Fibroblast of lung (primary cell): ENCODE measurements at regions not wholly inside any gene's neighbourhood (a gene's known extent, or its start where the extent isn't known, plus 50 kb on each side); places are given as distances from the start of the nearest gene placed in this dataset.
A peak's percentile ranks its signal among the peaks of the same experiment; 100 is the strongest.

Source experiments
- DNase-seq, 2 donors: peaks; one replicate each; pipeline versions ENCODE4 v3.0.0 to v3.0.0-alpha.2; 2010; ENCODE audit warnings: low read depth in 2 of 2
- H2AFZ ChIP-seq: 2 replicates; pipeline ENCODE4 v1.5.1; 2012; ENCODE audit warnings: low read length, control low read depth, inconsistent platforms
- H3K27ac ChIP-seq: 2 replicates; pipeline ENCODE4 v1.5.1; 2011; ENCODE audit warnings: low read length, control low read depth; ENCODE audit not compliant: insufficient read depth
- H3K27me3 ChIP-seq: 2 replicates; pipeline ENCODE4 v1.5.1; 2011; ENCODE audit warnings: mild to moderate bottlenecking, low read length; ENCODE audit not compliant: control insufficient read depth, insufficient read depth
- H3K36me3 ChIP-seq: 2 replicates; pipeline ENCODE4 v1.5.1; 2011; ENCODE audit warnings: low read length; ENCODE audit not compliant: control insufficient read depth, insufficient read depth
- H3K4me1 ChIP-seq: 2 replicates; pipeline ENCODE4 v1.5.1; 2011; ENCODE audit warnings: low read length; ENCODE audit not compliant: control insufficient read depth, insufficient read depth; ENCODE audit errors: extremely low read depth
- H3K4me2 ChIP-seq: 2 replicates; pipeline ENCODE4 v1.5.1; 2011; ENCODE audit warnings: low read length, control low read depth; ENCODE audit not compliant: insufficient read depth; ENCODE audit errors: extremely low read depth
- H3K4me3 ChIP-seq, 4 experiments: fragments of 200-600 bp in 1 of 4; sonication (generic) in 1 of 4; replicated peaks in 1 of 4; 2 replicates each; pipeline ENCODE4 v1.5.1; 2011 to 2016; ENCODE audit warnings: low read length in 4 of 4, low read depth in 3 of 4, mild to moderate bottlenecking in 3 of 4, control low read depth in 2 of 4, inconsistent platforms in 1 of 4, mixed read lengths in 1 of 4; ENCODE audit not compliant: insufficient read depth in 1 of 4; ENCODE audit errors: control extremely low read depth in 1 of 4
- H3K79me2 ChIP-seq: 2 replicates; pipeline ENCODE4 v1.5.1; 2012; ENCODE audit warnings: mild to moderate bottlenecking, low read length, inconsistent platforms; ENCODE audit not compliant: control insufficient read depth, insufficient read depth
- H3K9ac ChIP-seq: 2 replicates; pipeline ENCODE4 v1.5.1; 2011; ENCODE audit warnings: mild to moderate bottlenecking, low read length, control low read depth; ENCODE audit not compliant: insufficient read depth
- H3K9me3 ChIP-seq: 2 replicates; pipeline ENCODE4 v1.5.1; 2012; ENCODE audit warnings: low read depth, low read length; ENCODE audit not compliant: control insufficient read depth, insufficient read depth
- H4K20me1 ChIP-seq: 2 replicates; pipeline ENCODE4 v1.5.1; 2011; ENCODE audit warnings: low read length; ENCODE audit not compliant: control insufficient read depth, insufficient read depth; ENCODE audit errors: extremely low read depth
- CTCF ChIP-seq, 2 donors: IDR thresholded peaks in 1 of 2; conservative IDR thresholded peaks in 1 of 2; 1 replicate in 1 of 2; 2 replicates in 1 of 2; pipeline ENCODE4 v1.5.1; 2011 to 2012; ENCODE audit warnings: low read length in 2 of 2, control low read depth in 1 of 2, inconsistent platforms in 1 of 2, low read depth in 1 of 2, mild to moderate bottlenecking in 1 of 2
- EZH2 ChIP-seq: IDR thresholded peaks from 2 replicates; pipeline ENCODE4 v1.5.1; 2012; ENCODE audit warnings: low read length, control low read depth, mild to moderate bottlenecking; ENCODE audit errors: missing control alignments

- DNase-seq, result no peak
Measured at GRCh38 chr6:141267420-141267819, 865.3 kb upstream of the GJE1 start.

GRCh38 chr6:141265756-141266623, 866.7 kb upstream of the GJE1 start:
- no peak for TF ChIP-seq CTCF (conservative IDR thresholded peaks at IDR 0.05 in 1 of 2, IDR thresholded peaks at IDR 0.05 in 1 of 2; ENCODE audit: low read depth in 1 of 2, low read length in 2 of 2)
- TF ChIP-seq EZH2, result no peak
- peak overlapping the region in 3 of 4 experiments; percentile 26 to 58 (median 45) for H3K4me3 ChIP-seq
- no peaks in the 10 kb centered on the region for H3K4me1 ChIP-seq
- peak; percentile 14 to 23 for DNase-seq
- no peaks in the 10 kb centered on the region for H3K79me2 ChIP-seq
- no peaks in the 10 kb centered on the region for H3K27me3 ChIP-seq
- no peak overlapping the region for H3K27ac ChIP-seq
- no peaks in the 10 kb centered on the region for H4K20me1 ChIP-seq
- peak overlapping the region; percentile 65 for H2AFZ ChIP-seq
- no peak overlapping the region for H3K9ac ChIP-seq
- H3K4me2 ChIP-seq, result peak overlapping the region; percentile 67
- no peaks in the 10 kb centered on the region for H3K36me3 ChIP-seq
- no peaks in the 10 kb centered on the region for H3K9me3 ChIP-seq

More at GRCh38 chr6:141267420-141267819, 865.3 kb upstream of the GJE1 start:
- Histone ChIP-seq H3K9me3 (no peaks in the 10 kb centered on the region), H2AFZ (peak overlapping the region; percentile 23), H4K20me1 (no peaks in the 10 kb centered on the region), H3K27me3 (no peaks in the 10 kb centered on the region), H3K79me2 (no peaks in the 10 kb centered on the region), H3K4me3 (no peak overlapping the region), H3K36me3 (no peaks in the 10 kb centered on the region), H3K9ac (no peak overlapping the region), H3K4me2 (no peak overlapping the region), H3K4me1 (no peaks in the 10 kb centered on the region), H3K27ac (no peak overlapping the region)
- no peak for TF ChIP-seq EZH2
- no peak for TF ChIP-seq CTCF (conservative IDR thresholded peaks at IDR 0.05 in 1 of 2, IDR thresholded peaks at IDR 0.05 in 1 of 2; ENCODE audit: low read depth in 1 of 2, low read length in 2 of 2)

- H3K9me3 ChIP-seq, result no peaks in the 10 kb centered on the region
- no peaks in the 10 kb centered on the region for H3K79me2 ChIP-seq
- no peaks in the 10 kb centered on the region for H4K20me1 ChIP-seq
- no peak overlapping the region for H3K4me2 ChIP-seq
- no peak overlapping the region for H3K9ac ChIP-seq
- no peaks in the 10 kb centered on the region for H3K36me3 ChIP-seq
- DNase-seq, result peak in 1 of 2 donors; percentile 9
- H3K27ac ChIP-seq, result no peak overlapping the region
- peak overlapping the region; percentile 7 for H2AFZ ChIP-seq
- H3K27me3 ChIP-seq, result no peaks in the 10 kb centered on the region
- H3K4me3 ChIP-seq, result no peak overlapping the region
- TF ChIP-seq EZH2, result no peak
- no peak for TF ChIP-seq CTCF (conservative IDR thresholded peaks at IDR 0.05 in 1 of 2, IDR thresholded peaks at IDR 0.05 in 1 of 2; ENCODE audit: low read depth in 1 of 2, low read length in 2 of 2)
- no peaks in the 10 kb centered on the region for H3K4me1 ChIP-seq
Measured at GRCh38 chr6:141264101-141264500, 868.6 kb upstream of the GJE1 start.
